ENCODE measurements at regions not wholly inside any gene's neighbourhood (a gene's known extent, or its start where the extent isn't known, plus 50 kb on each side); places are given as distances from the start of the nearest gene placed in this dataset.

DNA sequence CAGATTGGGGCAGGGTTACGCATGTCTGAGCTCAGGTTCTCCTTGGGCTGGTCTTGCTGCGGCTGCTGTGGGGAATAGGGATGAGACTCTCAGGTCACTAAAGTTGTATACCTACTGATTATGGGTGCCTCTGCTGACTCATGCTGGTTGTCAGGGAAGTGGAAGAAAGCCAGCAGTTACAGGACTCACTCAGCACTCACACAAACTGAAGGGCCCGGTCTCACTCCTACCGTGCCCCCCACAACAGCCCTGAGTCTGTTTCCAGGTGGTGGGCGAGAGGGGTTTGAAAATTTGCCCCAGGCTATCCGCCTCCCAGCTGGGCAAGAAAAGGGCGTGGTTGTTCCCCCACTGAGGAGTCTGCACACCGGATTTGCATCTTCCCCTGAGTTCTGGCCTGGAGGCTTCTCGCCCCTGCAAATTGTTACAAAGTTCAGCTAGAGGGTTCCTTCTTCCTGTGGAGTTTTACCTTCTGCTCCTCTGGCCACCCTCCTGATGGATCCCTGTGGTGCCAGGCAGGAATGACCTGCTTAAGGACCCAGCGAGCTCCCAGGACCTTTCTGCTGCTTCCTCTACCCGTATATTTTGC, 659.2 kb downstream of the HDGFL1 start:
- no peak for TF ChIP-seq ESRRA (IDR thresholded peaks at IDR 0.05; ENCODE audit: borderline replicate concordance, low read length)
- TF ChIP-seq, protein P1, sequence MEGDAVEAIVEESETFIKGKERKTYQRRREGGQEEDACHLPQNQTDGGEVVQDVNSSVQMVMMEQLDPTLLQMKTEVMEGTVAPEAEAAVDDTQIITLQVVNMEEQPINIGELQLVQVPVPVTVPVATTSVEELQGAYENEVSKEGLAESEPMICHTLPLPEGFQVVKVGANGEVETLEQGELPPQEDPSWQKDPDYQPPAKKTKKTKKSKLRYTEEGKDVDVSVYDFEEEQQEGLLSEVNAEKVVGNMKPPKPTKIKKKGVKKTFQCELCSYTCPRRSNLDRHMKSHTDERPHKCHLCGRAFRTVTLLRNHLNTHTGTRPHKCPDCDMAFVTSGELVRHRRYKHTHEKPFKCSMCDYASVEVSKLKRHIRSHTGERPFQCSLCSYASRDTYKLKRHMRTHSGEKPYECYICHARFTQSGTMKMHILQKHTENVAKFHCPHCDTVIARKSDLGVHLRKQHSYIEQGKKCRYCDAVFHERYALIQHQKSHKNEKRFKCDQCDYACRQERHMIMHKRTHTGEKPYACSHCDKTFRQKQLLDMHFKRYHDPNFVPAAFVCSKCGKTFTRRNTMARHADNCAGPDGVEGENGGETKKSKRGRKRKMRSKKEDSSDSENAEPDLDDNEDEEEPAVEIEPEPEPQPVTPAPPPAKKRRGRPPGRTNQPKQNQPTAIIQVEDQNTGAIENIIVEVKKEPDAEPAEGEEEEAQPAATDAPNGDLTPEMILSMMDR (IDR thresholded peaks at IDR 0.05), result no peak
- no peak for TF ChIP-seq RAD21 (conservative IDR thresholded peaks at IDR 0.05 in 1 of 2, IDR thresholded peaks at IDR 0.05 in 1 of 2)
- TF ChIP-seq ZFP36 (IDR thresholded peaks at IDR 0.05; ENCODE audit: borderline replicate concordance, partially characterized antibody), result no peak
- TF ChIP-seq ZNF302 (CRISPR knock-in tag; IDR thresholded peaks at IDR 0.05), result no peak
- TF ChIP-seq FOSL2 (IDR thresholded peaks at IDR 0.05), result no peak
- TF ChIP-seq FOSL2 (CRISPR knock-in tag; IDR thresholded peaks at IDR 0.05), result no peak
- no peak for TF ChIP-seq POLR2A (IDR thresholded peaks at IDR 0.05; ENCODE audit: low read length)
- TF ChIP-seq NR3C1 (IDR thresholded peaks at IDR 0.05), result no peak

All from A549 (cell line).